ENCODE measurements at regions not wholly inside any gene's neighbourhood (a gene's known extent, or its start where the extent isn't known, plus 50 kb on each side); places are given as distances from the start of the nearest gene placed in this dataset.

DNA sequence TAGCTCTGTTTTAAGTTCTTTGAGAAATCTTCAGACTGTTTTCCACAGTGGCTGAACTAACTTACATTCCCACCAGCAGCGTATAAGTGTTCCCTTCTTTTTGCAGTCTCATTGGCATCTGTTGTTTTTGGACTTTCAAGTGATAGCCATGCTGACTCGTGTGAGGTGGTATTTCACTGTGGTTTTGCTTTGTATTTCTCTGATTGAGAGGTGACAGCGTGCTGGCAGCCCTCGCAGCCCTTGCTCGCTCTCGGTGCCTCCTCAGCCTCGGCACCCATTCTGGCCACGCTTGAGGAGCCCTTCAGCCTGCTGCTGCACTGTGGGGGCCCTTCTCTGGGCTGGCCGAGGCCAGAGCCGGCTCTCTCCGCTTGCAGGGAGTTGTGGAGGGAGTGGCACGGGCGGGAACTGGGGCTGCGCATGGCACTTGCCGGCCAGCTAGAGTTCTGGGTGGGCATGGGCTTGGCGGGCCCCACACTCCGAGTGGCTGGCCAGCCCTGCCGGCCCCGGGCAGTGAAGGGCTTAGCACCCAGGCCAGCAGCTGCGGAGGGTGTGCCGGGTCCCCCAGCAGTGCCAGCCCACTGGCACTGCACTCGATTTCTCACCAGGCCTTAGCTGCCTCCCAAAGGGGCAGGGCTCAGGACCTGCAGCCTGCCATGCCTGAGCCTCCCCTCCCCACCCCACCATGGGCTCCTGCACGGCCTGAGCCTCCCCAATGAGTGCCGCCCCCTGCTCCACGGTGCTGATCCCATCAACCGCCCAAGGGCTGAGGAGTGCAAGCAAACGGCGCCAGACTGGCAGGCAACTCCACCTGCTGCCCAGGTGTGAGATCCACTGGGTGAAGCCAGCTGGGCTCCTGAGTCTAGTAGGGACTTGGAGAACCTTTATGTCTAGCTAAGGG lies 151.8 kb downstream of the IRS1 start:
- Histone ChIP-seq H3K27ac (peak overlapping the region; percentile 58), H3K4me3 (no peak overlapping the region), H3K4me1 (replicated peaks) (peaks cover 68% of the 10 kb centered on the region), H3K27me3 (replicated peaks) (no peaks in the 10 kb centered on the region), H3K9me3 (replicated peaks) (no peaks in the 10 kb centered on the region), H3K36me3 (no peaks in the 10 kb centered on the region)
- peak in 1 of 2 experiments; percentile 72 for DNase-seq (ENCODE audit: low read depth in 1 of 2, low spot score in 2 of 2)

DNA sequence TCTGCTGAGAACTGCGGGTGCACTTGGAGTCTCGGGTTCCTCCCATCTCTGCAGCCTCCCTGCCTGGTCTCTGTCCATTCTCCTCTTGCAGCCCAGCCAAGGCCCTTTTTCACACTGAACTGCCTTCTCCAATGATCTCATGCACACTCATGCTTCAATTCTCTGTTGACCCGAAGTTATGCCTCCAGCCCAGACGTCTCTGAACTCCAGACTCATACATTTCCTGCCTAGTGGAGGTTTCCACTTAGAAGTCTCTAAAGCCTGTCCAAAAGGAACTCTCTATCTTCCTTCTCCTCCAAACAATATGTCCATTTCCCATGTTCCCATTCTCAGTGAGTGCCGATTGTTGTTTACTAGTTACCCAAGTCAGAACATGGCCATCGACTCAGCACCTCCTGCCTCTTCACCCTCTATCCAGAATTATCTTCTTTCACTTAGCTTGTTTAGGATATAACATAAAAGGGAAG lies 155.2 kb downstream of the IRS1 start:
- DNase-seq (ENCODE audit: low read depth in 1 of 2, low spot score in 2 of 2) = peak in 1 of 2 experiments; percentile 46
- Histone ChIP-seq H3K27ac (peak overlapping the region; percentile 52), H3K27me3 (replicated peaks) (no peaks in the 10 kb centered on the region), H3K4me1 (replicated peaks) (peaks cover 38% of the 10 kb centered on the region), H3K36me3 (no peaks in the 10 kb centered on the region; the same call in 1 of the 2 replicates), H3K9me3 (replicated peaks) (no peaks in the 10 kb centered on the region), H3K4me3 (no peak overlapping the region)

DNA sequence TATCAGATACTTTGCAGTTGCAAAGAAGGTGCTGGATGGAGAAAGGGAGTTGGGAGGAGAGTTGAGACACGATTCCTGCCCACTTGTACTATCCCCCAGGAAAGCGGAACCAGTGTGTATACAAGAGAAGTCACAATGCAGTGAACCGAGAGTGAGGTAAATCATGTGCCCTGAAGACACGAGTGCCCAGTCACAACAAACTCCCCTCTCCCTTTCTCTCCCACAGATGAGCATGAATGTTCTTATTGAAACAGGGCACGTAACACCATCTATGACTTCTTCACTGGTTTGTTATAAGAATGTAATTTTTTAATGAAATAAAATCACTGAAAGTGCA lies 155.7 kb downstream of the IRS1 start:
- H3K9me3 ChIP-seq (replicated peaks) = no peaks in the 10 kb centered on the region
- H3K27ac ChIP-seq = no peak overlapping the region
- DNase-seq (ENCODE audit: low read depth in 1 of 2, low spot score in 2 of 2) = no peak
- peaks cover 35% of the 10 kb centered on the region for H3K4me1 ChIP-seq (replicated peaks)
- H3K27me3 ChIP-seq (replicated peaks) = no peaks in the 10 kb centered on the region
- no peaks in the 10 kb centered on the region; the same call in 1 of the 2 replicates for H3K36me3 ChIP-seq
- H3K4me3 ChIP-seq = no peak overlapping the region

DNA sequence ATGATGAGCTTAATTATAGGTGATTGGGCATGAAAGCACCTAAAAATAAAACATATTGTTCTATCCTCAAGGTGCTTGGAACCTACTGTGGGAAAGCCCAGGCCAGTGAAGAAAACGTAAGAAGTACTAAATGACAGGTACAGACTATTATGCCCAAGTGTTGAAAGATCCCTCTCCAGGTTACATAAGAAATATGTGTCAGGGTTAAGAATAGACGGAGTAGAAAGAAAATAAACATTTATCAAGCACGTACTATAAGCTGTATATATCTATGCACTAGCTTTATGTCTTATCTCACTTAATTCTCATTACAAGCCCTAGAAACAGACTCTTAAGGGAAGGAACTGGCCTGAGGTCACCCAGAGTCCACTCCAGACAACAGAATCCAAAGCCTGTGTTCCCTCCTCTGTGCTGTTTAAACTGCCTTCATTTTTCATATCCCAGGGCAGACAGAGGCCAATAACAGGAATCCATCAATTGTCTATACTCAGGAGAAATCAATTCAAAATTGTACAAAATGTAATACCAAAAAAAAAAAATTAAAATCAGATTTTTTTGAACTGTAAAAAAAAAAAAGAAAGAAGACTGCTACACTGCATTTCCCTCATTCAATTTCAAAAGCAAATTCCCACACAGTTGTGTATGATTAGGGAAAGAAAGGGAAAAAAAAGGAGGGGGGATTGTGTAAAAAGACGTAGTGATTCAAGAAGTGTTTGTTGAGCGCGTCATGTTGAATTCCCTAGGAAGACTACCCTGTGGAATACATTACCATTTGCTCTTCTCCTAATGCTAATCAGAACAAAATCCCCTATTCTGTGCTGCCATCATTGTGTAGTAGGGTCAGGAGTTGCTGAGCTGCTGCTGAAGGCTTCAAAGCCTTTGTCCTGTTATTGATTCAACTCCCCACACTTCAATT lies 156.3 kb downstream of the IRS1 start:
- no peak for DNase-seq (ENCODE audit: low read depth in 1 of 2, low spot score in 2 of 2)
- peaks cover 37% of the 10 kb centered on the region for H3K4me1 ChIP-seq (replicated peaks)
- no peaks in the 10 kb centered on the region; the same call in 1 of the 2 replicates for H3K36me3 ChIP-seq
- H3K4me3 ChIP-seq = no peak overlapping the region
- H3K27me3 ChIP-seq (replicated peaks) = no peaks in the 10 kb centered on the region
- H3K9me3 ChIP-seq (replicated peaks) = no peaks in the 10 kb centered on the region
- H3K27ac ChIP-seq = no peak overlapping the region

DNA sequence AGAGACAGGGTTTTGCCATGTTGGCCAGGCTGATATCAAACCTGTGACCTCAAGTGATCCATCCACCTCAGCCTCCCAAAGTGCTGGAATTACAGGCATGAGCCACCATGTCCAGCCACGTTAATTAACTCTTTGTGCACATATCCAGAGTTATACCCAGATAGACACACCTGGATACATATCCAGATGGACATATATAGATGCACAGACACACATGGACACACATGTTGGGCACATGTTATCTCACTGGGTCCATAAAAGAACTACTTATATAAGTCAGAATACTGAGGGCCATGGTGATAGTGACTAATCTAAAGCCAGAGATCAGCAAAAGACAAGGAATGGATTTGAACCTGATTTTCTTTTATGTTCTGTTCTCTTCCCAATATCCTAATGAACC lies 158.6 kb downstream of the IRS1 start:
- Histone ChIP-seq H3K4me1 (replicated peaks) (peaks cover 31% of the 10 kb centered on the region), H3K27me3 (replicated peaks) (no peaks in the 10 kb centered on the region), H3K4me3 (no peak overlapping the region), H3K36me3 (no peaks in the 10 kb centered on the region; the same call in 1 of the 2 replicates), H3K27ac (no peak overlapping the region), H3K9me3 (replicated peaks) (no peaks in the 10 kb centered on the region)
- DNase-seq (ENCODE audit: low read depth in 1 of 2, low spot score in 2 of 2) = no peak

DNA sequence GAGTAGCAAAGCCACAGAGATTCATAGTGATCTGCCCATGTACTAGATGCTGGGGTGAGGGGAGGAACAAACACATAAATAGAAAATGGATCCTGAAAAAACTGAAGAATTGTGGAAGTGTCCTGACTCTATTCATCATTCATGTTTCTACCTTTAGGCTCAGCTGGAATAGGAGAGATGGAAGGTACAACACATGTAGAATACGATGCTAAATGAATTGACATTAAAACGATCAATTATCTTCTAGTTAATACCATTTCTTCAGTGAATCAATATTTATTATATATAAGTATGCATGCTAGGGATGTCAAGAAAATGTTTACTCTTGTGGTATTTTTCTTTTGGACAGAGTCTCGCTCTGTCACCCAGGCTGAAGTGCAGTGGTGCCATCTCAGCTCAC lies 159.1 kb downstream of the IRS1 start:
- DNase-seq (ENCODE audit: low read depth in 1 of 2, low spot score in 2 of 2) = no peak
- H3K27ac ChIP-seq = no peak overlapping the region
- no peaks in the 10 kb centered on the region for H3K9me3 ChIP-seq (replicated peaks)
- H3K27me3 ChIP-seq (replicated peaks) = no peaks in the 10 kb centered on the region
- H3K4me3 ChIP-seq = no peak overlapping the region
- peaks cover 31% of the 10 kb centered on the region for H3K4me1 ChIP-seq (replicated peaks)
- H3K36me3 ChIP-seq = no peaks in the 10 kb centered on the region; the same call in 1 of the 2 replicates

DNA sequence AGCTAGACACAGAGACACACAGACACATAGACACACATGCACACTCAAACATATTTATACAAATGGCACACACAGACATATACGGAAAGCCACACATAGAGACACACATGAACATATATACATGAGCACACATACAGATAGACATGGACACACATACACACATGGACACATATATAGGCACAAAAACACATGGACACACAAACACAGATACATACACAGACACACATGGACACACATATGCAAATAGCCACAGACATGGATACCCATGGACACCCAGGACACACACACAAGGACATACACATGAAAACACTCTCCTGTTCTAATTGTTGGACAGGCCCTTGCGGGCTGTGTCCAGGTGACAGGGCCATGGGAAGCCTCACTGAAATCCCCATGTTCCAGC lies 160.1 kb downstream of the IRS1 start:
- Histone ChIP-seq H3K36me3 (no peaks in the 10 kb centered on the region; the same call in 1 of the 2 replicates), H3K27ac (no peak overlapping the region), H3K4me1 (replicated peaks) (peaks cover 27% of the 10 kb centered on the region), H3K4me3 (no peak overlapping the region), H3K9me3 (replicated peaks) (no peaks in the 10 kb centered on the region), H3K27me3 (replicated peaks) (no peaks in the 10 kb centered on the region)
- no peak for DNase-seq (ENCODE audit: low read depth in 1 of 2, low spot score in 2 of 2)

DNA sequence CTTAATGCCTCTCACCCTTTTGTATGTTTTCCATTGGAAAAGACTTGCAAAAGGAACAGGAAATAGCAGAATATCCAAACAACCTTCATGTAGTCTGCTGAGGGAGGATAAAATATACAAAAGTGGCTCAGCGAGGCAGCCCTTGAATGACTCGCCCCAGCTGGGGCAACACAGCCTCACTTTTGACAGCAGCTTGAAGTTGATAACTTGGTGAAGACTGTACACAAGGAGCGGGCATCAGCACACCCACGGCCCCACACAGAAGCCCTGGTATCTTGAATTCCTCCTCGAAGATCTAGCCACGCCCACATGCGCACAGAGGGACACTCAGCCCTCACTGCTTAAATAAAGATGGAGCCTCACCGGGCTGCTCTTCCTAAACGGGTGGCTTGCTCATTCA lies 161.0 kb downstream of the IRS1 start:
- peak; percentile 53 to 62 for DNase-seq (ENCODE audit: low read depth in 1 of 2, low spot score in 2 of 2)

DNA sequence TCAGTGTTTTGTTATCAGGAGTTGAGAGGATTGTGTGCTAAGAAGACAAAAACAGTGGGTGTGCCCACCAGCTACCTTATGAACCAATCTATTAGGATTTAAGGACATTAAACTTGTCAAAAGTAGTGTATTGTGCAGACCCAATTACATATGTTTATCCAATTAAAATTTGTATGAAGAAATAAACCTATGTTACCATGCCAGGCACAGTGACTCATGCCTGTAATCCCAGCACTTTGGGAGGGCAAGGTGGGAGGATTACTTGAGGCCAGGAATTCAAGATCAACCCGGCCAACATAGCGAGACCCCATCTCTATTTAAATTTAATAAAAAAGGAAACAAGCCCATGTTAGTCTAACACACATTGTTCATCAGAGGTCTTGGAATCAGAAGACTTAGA lies 162.2 kb downstream of the IRS1 start:
- no peak for DNase-seq (ENCODE audit: low read depth in 1 of 2, low spot score in 2 of 2)
- peaks cover 16% of the 10 kb centered on the region for H3K4me1 ChIP-seq (replicated peaks)
- H3K9me3 ChIP-seq (replicated peaks) = no peaks in the 10 kb centered on the region
- no peaks in the 10 kb centered on the region; the same call in 1 of the 2 replicates for H3K36me3 ChIP-seq
- H3K27ac ChIP-seq = no peak overlapping the region
- no peak overlapping the region for H3K4me3 ChIP-seq
- no peaks in the 10 kb centered on the region for H3K27me3 ChIP-seq (replicated peaks)

More for the DNA sequence above, 161.0 kb downstream of the IRS1 start:
- H3K4me1 ChIP-seq (replicated peaks) = peaks cover 18% of the 10 kb centered on the region
- no peaks in the 10 kb centered on the region; the same call in 1 of the 2 replicates for H3K36me3 ChIP-seq
- no peak overlapping the region for H3K4me3 ChIP-seq
- no peaks in the 10 kb centered on the region for H3K27me3 ChIP-seq (replicated peaks)
- H3K27ac ChIP-seq = no peak overlapping the region
- no peaks in the 10 kb centered on the region for H3K9me3 ChIP-seq (replicated peaks)

DNA sequence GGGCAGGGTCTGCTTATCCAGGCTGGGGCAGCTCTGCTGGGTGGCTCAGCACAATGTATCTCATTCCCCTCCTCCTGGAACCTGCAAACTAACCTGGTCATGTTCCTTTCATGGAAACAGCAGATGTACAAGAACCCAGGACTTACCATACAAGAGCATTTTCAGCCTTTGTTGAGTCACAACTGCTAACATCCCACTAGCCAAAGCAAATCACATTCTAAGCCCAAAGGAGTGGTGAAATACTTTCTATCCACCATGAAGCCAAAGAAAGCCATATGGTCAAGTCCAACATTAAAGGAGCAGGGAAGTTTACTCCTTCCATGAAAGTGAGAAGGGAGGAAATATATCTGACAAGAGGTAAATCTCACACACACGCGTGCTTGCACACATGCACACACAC lies 163.0 kb downstream of the IRS1 start:
- no peaks in the 10 kb centered on the region for H3K27me3 ChIP-seq (replicated peaks)
- peaks cover 16% of the 10 kb centered on the region for H3K4me1 ChIP-seq (replicated peaks)
- no peak overlapping the region for H3K27ac ChIP-seq
- no peaks in the 10 kb centered on the region for H3K9me3 ChIP-seq (replicated peaks)
- DNase-seq (ENCODE audit: low read depth in 1 of 2, low spot score in 2 of 2) = no peak
- no peaks in the 10 kb centered on the region; the same call in 1 of the 2 replicates for H3K36me3 ChIP-seq
- no peak overlapping the region for H3K4me3 ChIP-seq

DNA sequence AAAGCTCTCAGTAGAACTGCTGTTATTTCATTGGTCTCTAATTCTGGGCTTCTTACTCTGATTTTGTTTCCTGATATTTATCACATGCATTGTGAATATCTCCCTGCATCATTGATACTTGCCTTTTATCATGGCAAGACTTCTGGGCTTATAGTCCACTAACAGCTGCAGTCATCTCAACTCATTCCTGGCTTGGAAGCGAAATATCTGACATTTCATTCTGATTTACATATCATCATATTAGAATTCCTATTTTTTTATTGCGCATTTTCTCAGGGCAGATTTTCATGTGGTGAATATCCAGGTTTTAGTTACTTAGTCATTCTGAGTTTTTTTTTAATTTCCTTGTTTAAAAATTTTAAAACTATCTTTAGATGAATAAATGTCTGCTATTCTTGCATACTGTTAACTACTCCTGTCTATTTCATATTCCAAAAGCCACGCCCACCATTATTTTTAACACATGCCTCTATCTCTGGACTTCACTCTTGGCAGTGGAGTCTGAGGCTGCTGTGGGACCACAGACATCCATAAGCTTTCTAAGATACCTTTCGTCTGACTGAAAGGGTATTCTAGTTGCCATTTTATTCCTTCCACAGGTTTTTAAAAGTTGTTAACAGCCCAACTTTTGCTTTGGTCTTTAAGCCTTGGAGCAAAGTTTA lies 164.5 kb downstream of the IRS1 start:
- Histone ChIP-seq H3K27ac (no peak overlapping the region), H3K27me3 (replicated peaks) (no peaks in the 10 kb centered on the region), H3K9me3 (replicated peaks) (no peaks in the 10 kb centered on the region), H3K36me3 (no peaks in the 10 kb centered on the region; the same call in 1 of the 2 replicates), H3K4me1 (replicated peaks) (peaks cover 16% of the 10 kb centered on the region), H3K4me3 (no peak overlapping the region)
- no peak for DNase-seq (ENCODE audit: low read depth in 1 of 2, low spot score in 2 of 2)

DNA sequence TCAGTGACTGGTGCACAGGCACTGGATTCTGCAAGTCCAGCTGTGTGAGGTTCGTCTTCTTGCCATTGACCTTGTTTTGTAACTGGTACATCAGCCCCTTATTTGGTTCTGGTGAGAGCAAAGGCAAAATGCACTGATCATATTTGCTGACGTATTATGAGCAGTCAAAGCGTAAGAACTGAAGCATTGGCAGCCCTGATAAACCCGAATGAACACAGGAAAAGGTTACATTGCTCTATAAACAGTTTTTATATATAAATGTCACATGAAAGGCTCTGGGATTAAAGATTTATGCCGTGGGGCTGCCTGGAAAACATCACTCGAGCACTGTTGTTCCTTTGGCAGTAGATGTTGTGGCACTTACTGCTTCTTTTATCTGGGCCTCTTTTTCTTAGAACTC lies 167.9 kb downstream of the IRS1 start:
- no peaks in the 10 kb centered on the region for H3K4me1 ChIP-seq (replicated peaks)
- no peak overlapping the region for H3K4me3 ChIP-seq
- DNase-seq (ENCODE audit: low read depth in 1 of 2, low spot score in 2 of 2) = no peak
- no peaks in the 10 kb centered on the region for H3K36me3 ChIP-seq
- H3K9me3 ChIP-seq (replicated peaks) = no peaks in the 10 kb centered on the region
- no peak overlapping the region for H3K27ac ChIP-seq
- no peaks in the 10 kb centered on the region for H3K27me3 ChIP-seq (replicated peaks)

DNA sequence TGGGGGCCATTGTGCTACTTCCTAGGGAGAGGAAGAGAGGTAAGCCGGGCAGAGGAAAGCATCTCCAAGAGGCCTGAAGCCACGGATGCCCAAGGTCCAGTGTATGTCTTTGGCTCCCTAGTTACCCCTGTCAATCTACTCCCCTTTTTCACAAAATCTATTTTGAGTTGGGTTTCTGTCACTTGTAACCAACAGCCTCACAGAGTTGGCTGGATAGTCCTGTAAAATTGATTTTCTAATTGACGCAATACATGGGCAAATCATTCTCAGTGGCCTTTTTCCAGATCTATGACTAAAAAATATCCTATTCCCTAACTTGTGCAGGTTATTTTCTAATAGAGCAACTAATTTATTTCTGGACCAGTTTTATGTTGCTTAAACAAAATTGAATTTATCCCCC lies 168.4 kb downstream of the IRS1 start:
- H3K4me1 ChIP-seq (replicated peaks) = no peaks in the 10 kb centered on the region
- H3K9me3 ChIP-seq (replicated peaks) = no peaks in the 10 kb centered on the region
- H3K27me3 ChIP-seq (replicated peaks) = no peaks in the 10 kb centered on the region
- H3K4me3 ChIP-seq = no peak overlapping the region
- H3K36me3 ChIP-seq = no peaks in the 10 kb centered on the region
- DNase-seq (ENCODE audit: low read depth in 1 of 2, low spot score in 2 of 2) = no peak
- no peak overlapping the region for H3K27ac ChIP-seq

Data from SJSA1 (cell line).